GM18867 (cell line): ENCODE measurements at regions not wholly inside any gene's neighbourhood (a gene's known extent, or its start where the extent isn't known, plus 50 kb on each side); places are given as distances from the start of the nearest gene placed in this dataset.
"Not testable (repeated sequence)": the region's sequence is repeated elsewhere in the genome, so short reads cannot be mapped to it uniquely, and the experiment has no call there.

Experiments
- ATAC-seq: cut with Tn5 transposase; IDR thresholded peaks from one replicate; pipeline ENCODE4 v1.9.1; 2021; ENCODE audit warnings: mild to moderate bottlenecking, moderate library complexity; ENCODE audit not compliant: unreplicated experiment

GRCh38 chr5:118491351-118491750 is 497.0 kb downstream of the DTWD2 start:
- ATAC-seq: no peak

- no peak for ATAC-seq
Measured at GRCh38 chr5:118486647-118487225, 501.6 kb downstream of the DTWD2 start.

- no peak for ATAC-seq
Measured at GRCh38 chr5:118479285-118479684, 509.1 kb downstream of the DTWD2 start.

- no peak for ATAC-seq
Measured at GRCh38 chr5:118478852-118479251, 509.5 kb downstream of the DTWD2 start.

- ATAC-seq: no peak
Measured at GRCh38 chr5:118468085-118468484, 520.3 kb downstream of the DTWD2 start.

- ATAC-seq: no peak
Measured at GRCh38 chr5:118467103-118467502, 521.2 kb downstream of the DTWD2 start.

- no peak for ATAC-seq
Measured at GRCh38 chr5:118466418-118466817, 521.9 kb downstream of the DTWD2 start.

GRCh38 chr5:118462276-118462675 is 526.1 kb downstream of the DTWD2 start:
- ATAC-seq: not testable (repeated sequence)

- no peak for ATAC-seq
Measured at GRCh38 chr5:118461436-118461835, 526.9 kb downstream of the DTWD2 start.

GRCh38 chr5:118459490-118459889 is 528.9 kb downstream of the DTWD2 start:
- no peak for ATAC-seq

- ATAC-seq: no peak
Measured at GRCh38 chr5:118456085-118456484, 532.3 kb downstream of the DTWD2 start.

GRCh38 chr5:118451697-118452247 is 536.6 kb downstream of the DTWD2 start:
- no peak for ATAC-seq

GRCh38 chr5:118450554-118451332 is 537.6 kb downstream of the DTWD2 start:
- no peak for ATAC-seq

- ATAC-seq: no peak
Measured at GRCh38 chr5:118447350-118447749, 541.0 kb downstream of the DTWD2 start.

- ATAC-seq: no peak
Measured at GRCh38 chr5:118441956-118442355, 546.4 kb downstream of the DTWD2 start.

GRCh38 chr5:118441034-118441433 is 547.3 kb downstream of the DTWD2 start:
- ATAC-seq: no peak

GRCh38 chr5:118440496-118440895 is 547.9 kb downstream of the DTWD2 start:
- ATAC-seq: no peak

GRCh38 chr5:118439831-118440230 is 548.5 kb downstream of the DTWD2 start:
- no peak for ATAC-seq

- ATAC-seq: no peak
Measured at GRCh38 chr5:118435131-118435530, 553.2 kb downstream of the DTWD2 start.

- no peak for ATAC-seq
Measured at GRCh38 chr5:118434522-118434921, 553.8 kb downstream of the DTWD2 start.

GRCh38 chr5:118430076-118430475 is 558.3 kb downstream of the DTWD2 start:
- ATAC-seq: no peak

- ATAC-seq: no peak
Measured at GRCh38 chr5:118407958-118408357, 580.4 kb downstream of the DTWD2 start.
